ENCODE measurements at regions not wholly inside any gene's neighbourhood (a gene's known extent, or its start where the extent isn't known, plus 50 kb on each side); places are given as distances from the start of the nearest gene placed in this dataset.

- DNase-seq (ENCODE audit: low read depth): no peak
Observed at GRCh38 chr7:96410126-96410839, 88.4 kb upstream of the SLC25A13 start.

- no peak for DNase-seq (ENCODE audit: low read depth)
Observed at GRCh38 chr7:96408881-96409280, 87.0 kb upstream of the SLC25A13 start.

DNA sequence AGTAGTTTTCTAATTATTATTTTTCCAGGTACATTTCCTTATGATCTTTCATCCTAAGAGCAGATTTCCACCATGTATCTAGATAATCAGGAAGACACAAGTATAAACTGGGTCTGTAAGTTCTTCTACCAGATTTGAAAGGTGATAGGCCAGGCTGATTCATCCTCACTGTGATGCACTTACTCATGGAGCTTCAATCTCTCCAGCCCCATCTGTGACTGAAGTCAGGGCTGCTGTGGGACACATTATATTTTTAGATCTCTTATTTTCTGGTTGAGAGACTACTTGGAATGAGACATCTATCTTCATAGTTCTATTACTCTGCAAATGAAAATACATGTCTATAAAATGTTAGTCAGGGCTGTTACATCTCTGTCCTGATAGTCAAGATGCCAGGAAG is 85.5 kb upstream of the SLC25A13 start:
- no peak for DNase-seq (ENCODE audit: low read depth)

DNA sequence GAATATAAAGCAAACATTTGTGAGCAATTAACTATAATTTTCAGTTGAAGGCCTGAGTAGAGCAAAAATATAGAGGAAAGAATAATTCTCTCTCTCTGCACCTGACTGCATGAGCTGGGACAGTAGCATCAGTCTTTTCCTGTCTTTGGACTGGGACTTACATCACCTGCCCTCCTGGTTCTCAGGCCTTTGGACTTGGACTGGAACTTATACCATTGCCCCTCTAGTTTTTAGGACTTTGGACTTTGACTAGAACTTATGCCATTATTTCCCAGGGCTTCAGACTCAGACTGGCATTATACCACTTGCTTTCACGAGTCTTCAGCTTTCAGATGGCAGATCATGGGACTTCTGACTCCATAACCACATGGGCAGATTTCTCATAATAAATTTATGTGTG is 81.0 kb upstream of the SLC25A13 start:
- no peak for DNase-seq (ENCODE audit: low read depth)

- no peak for DNase-seq (ENCODE audit: low read depth)
Observed at GRCh38 chr7:96401200-96401599, 79.3 kb upstream of the SLC25A13 start.

DNA sequence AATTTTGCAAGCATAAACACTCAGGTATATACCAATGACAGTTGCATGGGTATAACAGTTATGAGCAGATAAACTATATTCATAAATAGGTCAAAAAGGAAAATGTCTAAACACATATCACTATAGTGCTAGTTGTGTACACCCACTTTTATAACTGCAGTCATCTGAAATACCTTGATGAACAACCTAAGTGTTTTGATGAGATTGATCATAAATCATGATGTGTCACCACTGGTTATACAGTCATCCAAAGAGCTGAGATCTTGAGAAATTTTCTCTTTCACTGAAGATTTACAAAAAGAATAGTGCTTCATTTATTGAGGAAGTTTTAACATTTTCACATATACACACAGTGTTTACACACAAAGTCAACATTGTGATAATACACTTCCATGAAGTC is 78.6 kb upstream of the SLC25A13 start:
- DNase-seq (ENCODE audit: low read depth): no peak

GRCh38 chr7:96400001-96400400 is 78.1 kb upstream of the SLC25A13 start:
- no peak for DNase-seq (ENCODE audit: low read depth)

GRCh38 chr7:96397936-96398598 is 76.2 kb upstream of the SLC25A13 start:
- no peak for DNase-seq (ENCODE audit: low read depth)

DNA sequence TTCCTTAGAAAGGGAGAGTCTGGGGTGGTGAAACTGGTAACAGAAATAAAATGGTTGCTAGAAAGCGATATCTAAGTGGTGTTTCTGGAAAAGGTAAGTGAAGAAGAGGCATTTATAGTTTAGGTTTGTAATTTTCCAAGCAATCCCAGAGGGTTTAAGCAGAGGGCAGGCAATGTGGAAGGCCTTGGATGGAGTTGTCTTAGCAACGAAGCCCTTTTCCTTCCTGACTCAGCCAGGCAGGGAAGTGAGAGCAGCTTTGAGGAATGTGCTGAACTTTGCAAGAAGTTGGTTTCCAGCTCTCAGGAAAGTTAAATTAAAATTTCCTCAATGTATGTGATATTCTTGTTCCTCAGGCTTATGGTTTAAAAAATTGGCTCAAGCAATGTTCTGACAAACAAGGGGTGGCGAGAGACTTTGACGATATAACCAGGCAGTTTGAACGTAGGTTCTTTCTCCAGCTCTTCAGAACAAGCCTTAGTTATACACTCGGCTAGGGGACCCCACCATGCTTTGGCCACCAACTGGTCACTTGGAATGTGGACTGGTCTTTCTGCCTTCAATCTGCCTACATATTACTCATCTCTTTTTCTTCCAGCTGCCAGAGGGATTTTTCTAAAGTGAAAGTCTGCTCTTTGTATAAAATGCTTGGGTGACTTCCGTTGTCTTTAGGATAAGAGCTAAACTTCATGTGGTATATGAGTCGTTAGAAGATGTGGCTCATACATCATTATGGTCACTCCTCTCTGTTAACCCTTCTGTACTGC is 66.9 kb upstream of the SLC25A13 start:
- DNase-seq (ENCODE audit: low read depth): no peak

- DNase-seq (ENCODE audit: low read depth): no peak
Observed at GRCh38 chr7:96388166-96388565, 66.3 kb upstream of the SLC25A13 start.

- no peak for DNase-seq (ENCODE audit: low read depth)
Observed at GRCh38 chr7:96380111-96380512, 58.2 kb upstream of the SLC25A13 start.

- no peak for DNase-seq (ENCODE audit: low read depth)
Observed at GRCh38 chr7:96377399-96377798, 55.5 kb upstream of the SLC25A13 start.

Measured in activated T-cell treated with anti-CD3 and anti-CD28 coated beads for 24 hours (primary cell).